ENCODE measurements at regions not wholly inside any gene's neighbourhood (a gene's known extent, or its start where the extent isn't known, plus 50 kb on each side); places are given as distances from the start of the nearest gene placed in this dataset.

GRCh38 chr6:44576132-44576631, 188.7 kb downstream of the CDC5L start:
- TF ChIP-seq CTCF (IDR thresholded peaks at IDR 0.05; ENCODE audit: borderline replicate concordance, insufficient read depth, low read depth, low read length) = no peak
- no peak overlapping the region for H3K4me3 ChIP-seq (ENCODE audit: low read depth, low read length)

- no peak for TF ChIP-seq CTCF (IDR thresholded peaks at IDR 0.05; ENCODE audit: borderline replicate concordance, insufficient read depth, low read depth, low read length)
- no peak overlapping the region for H3K4me3 ChIP-seq (ENCODE audit: low read depth, low read length)
Observed at GRCh38 chr6:44580901-44581300, 193.4 kb downstream of the CDC5L start.

GRCh38 chr6:44582930-44583329, 195.4 kb downstream of the CDC5L start:
- no peak for TF ChIP-seq CTCF (IDR thresholded peaks at IDR 0.05; ENCODE audit: borderline replicate concordance, insufficient read depth, low read depth, low read length)
- no peak overlapping the region for H3K4me3 ChIP-seq (ENCODE audit: low read depth, low read length)

- no peak for TF ChIP-seq CTCF (IDR thresholded peaks at IDR 0.05; ENCODE audit: borderline replicate concordance, insufficient read depth, low read depth, low read length)
- no peak overlapping the region for H3K4me3 ChIP-seq (ENCODE audit: low read depth, low read length)
Observed at GRCh38 chr6:44590471-44590870, 203.0 kb downstream of the CDC5L start.

- no peak overlapping the region for H3K4me3 ChIP-seq (ENCODE audit: low read depth, low read length)
- TF ChIP-seq CTCF (IDR thresholded peaks at IDR 0.05; ENCODE audit: borderline replicate concordance, insufficient read depth, low read depth, low read length) = peak; percentile 48; the same call in 1 of the 2 replicates
Observed at GRCh38 chr6:44593539-44593944, 206.0 kb downstream of the CDC5L start.

- TF ChIP-seq CTCF (IDR thresholded peaks at IDR 0.05; ENCODE audit: borderline replicate concordance, insufficient read depth, low read depth, low read length) = no peak
- H3K4me3 ChIP-seq (ENCODE audit: low read depth, low read length) = no peak overlapping the region
Observed at GRCh38 chr6:44594481-44594880, 207.0 kb downstream of the CDC5L start.

- TF ChIP-seq CTCF (IDR thresholded peaks at IDR 0.05; ENCODE audit: borderline replicate concordance, insufficient read depth, low read depth, low read length) = no peak
- no peak overlapping the region for H3K4me3 ChIP-seq (ENCODE audit: low read depth, low read length)
Observed at GRCh38 chr6:44598679-44599078, 211.2 kb downstream of the CDC5L start.
